H1 (cell line): ENCODE measurements at regions not wholly inside any gene's neighbourhood (a gene's known extent, or its start where the extent isn't known, plus 50 kb on each side); places are given as distances from the start of the nearest gene placed in this dataset.

ENCODE experiments used
- BACH1 ChIP-seq: IDR thresholded peaks from 2 replicates; pipeline ENCODE4 v1.6.1; 2012; ENCODE audit warnings: low read length, improper control_type of control experiment
- RNF2 ChIP-seq: fragments of 200-900, 300-1000 bp; sonication (generic); IDR thresholded peaks from 2 replicates; pipeline ENCODE4 v1.7.1; 2016; ENCODE audit warnings: borderline replicate concordance, low read depth, mild to moderate bottlenecking, antibody characterized with exemption, low read length; ENCODE audit not compliant: poor library complexity, severe bottlenecking; ENCODE audit errors: missing control alignments
- SIX5 ChIP-seq: IDR thresholded peaks from 2 replicates; pipeline ENCODE4 v1.6.1; 2011; ENCODE audit warnings: mild to moderate bottlenecking, low read depth, low read length

GRCh38 chrX:20585782-20586181, 319.1 kb upstream of the RPS6KA3 start (continued):
- no peak for TF ChIP-seq SIX5
- no peak for TF ChIP-seq BACH1
- TF ChIP-seq RNF2, result no peak
